NT2/D1 (cell line): ENCODE measurements at regions not wholly inside any gene's neighbourhood (a gene's known extent, or its start where the extent isn't known, plus 50 kb on each side); places are given as distances from the start of the nearest gene placed in this dataset.

Experiments used
- SUZ12 ChIP-seq: IDR thresholded peaks from 2 replicates; pipeline ENCODE4 v1.6.1; 2011; ENCODE audit not compliant: insufficient read length, insufficient read depth; ENCODE audit errors: extremely low read depth
- YY1 ChIP-seq: IDR thresholded peaks from 2 replicates; pipeline ENCODE4 v1.6.1; 2011; ENCODE audit not compliant: insufficient read length, insufficient read depth

- TF ChIP-seq YY1 (no peak), SUZ12 (no peak)
Observed at GRCh38 chr21:39029086-39029755, 154.0 kb downstream of the PSMG1 start.
